GM12878 (cell line): ENCODE measurements at regions not wholly inside any gene's neighbourhood (a gene's known extent, or its start where the extent isn't known, plus 50 kb on each side); places are given as distances from the start of the nearest gene placed in this dataset.

Experiments used
- ATAC-seq: fragments of 200-7000 bp; cut with Tn5 transposase; 3 replicates; pipeline ENCODE4 v1.9.1; 2020; ENCODE audit warnings: mild to moderate bottlenecking, moderate library complexity
- BruUV-seq: library from RNA; stranded (reverse); fragments of 400-500 nt; replicated peaks from 2 replicates; lab custom pipeline; 2021; lab: Mats Ljungman, UMichigan
- CTCF ChIA-PET: fragments of 300-600 bp; sonication (Branson Sonifier 250); formaldehyde crosslinking; extraction: SDS; loops from one replicate; lab custom pipeline; 2021; ENCODE audit warnings: inconsistent platforms; lab: Yijun Ruan, JAX
- POLR2A ChIA-PET: fragments of 350-600 bp; formaldehyde crosslinking; extraction: SDS; loops from one replicate; lab custom pipeline; 2021; ENCODE audit warnings: inconsistent platforms; lab: Charles Lee
- RAD21 ChIA-PET: fragments of 300-600 bp; sonication (Branson Sonifier 250); formaldehyde crosslinking; loops from one replicate; lab custom pipeline; 2023; ENCODE audit warnings: antibody characterized with exemption; ENCODE audit not compliant: unreplicated experiment; lab: Charles Lee
- SMC1A ChIA-PET: fragments of 300-600 bp; sonication (Branson Sonifier 250); formaldehyde crosslinking; loops from one replicate; lab custom pipeline; 2023; ENCODE audit not compliant: unreplicated experiment, uncharacterized antibody; lab: Charles Lee
- DNase-seq: peaks from one replicate; pipeline ENCODE4 v3.0.0-alpha.2; 2011; ENCODE audit warnings: low read depth, low spot score
- FAIRE-seq: peaks from 3 replicates; lab custom pipeline; 2011; peaks lifted over from hg19 to GRCh38; lab: Jason Lieb, UNC
- H2AFZ ChIP-seq: 2 replicates; pipeline ENCODE4 v1.6.0; 2011; ENCODE audit warnings: low read depth, low read length, control low read depth; ENCODE audit not compliant: control insufficient read depth
- H3K27ac ChIP-seq: 2 replicates; pipeline ENCODE4 v1.5.1; 2011; ENCODE audit warnings: control low read depth; ENCODE audit not compliant: control insufficient read depth, insufficient read depth
- H3K27me3 ChIP-seq, 2 experiments: replicated peaks in 1 of 2; 2 replicates each; pipeline versions ENCODE4 v1.6.0 to v1.6.1; 2011; ENCODE audit warnings: low read length in 1 of 2; ENCODE audit not compliant: control insufficient read depth in 2 of 2, insufficient read depth in 2 of 2
- H3K36me3 ChIP-seq, 2 experiments: 2 replicates each; pipeline ENCODE4 v1.5.1; 2011; ENCODE audit warnings: low read length in 1 of 2; ENCODE audit not compliant: control insufficient read depth in 2 of 2, insufficient read depth in 2 of 2
- H3K4me1 ChIP-seq: 2 replicates; pipeline ENCODE4 v1.6.1; 2011; ENCODE audit warnings: mild to moderate bottlenecking, low read length, moderate library complexity, mixed read lengths; ENCODE audit not compliant: control insufficient read depth, insufficient read depth
- H3K4me2 ChIP-seq: 2 replicates; pipeline ENCODE4 v1.6.0; 2011; ENCODE audit warnings: control low read depth; ENCODE audit not compliant: control insufficient read depth, insufficient read depth
- H3K4me3 ChIP-seq: fragments of 200-600 bp; sonication (generic); 2 replicates; pipeline ENCODE4 v1.5.1; 2016
- H3K79me2 ChIP-seq: 2 replicates; pipeline ENCODE4 v1.6.0; 2011; ENCODE audit warnings: low read length; ENCODE audit not compliant: control insufficient read depth, insufficient read depth
- H3K9ac ChIP-seq: 2 replicates; pipeline ENCODE4 v1.8.0; 2011; ENCODE audit warnings: low read length, control low read depth, mixed read lengths; ENCODE audit not compliant: control insufficient read depth, insufficient read depth
- H3K9me3 ChIP-seq: replicated peaks from 3 replicates; pipeline ENCODE4 v1.5.1; 2011; ENCODE audit warnings: mild to moderate bottlenecking, low read length; ENCODE audit not compliant: control insufficient read depth, insufficient read depth
- H4K20me1 ChIP-seq: 2 replicates; pipeline ENCODE4 v1.6.0; 2011; ENCODE audit not compliant: control insufficient read depth, insufficient read depth
- BACH1 ChIP-seq: fragments of 450-650 bp; IDR thresholded peaks from 2 replicates; pipeline ENCODE4 v1.6.1; 2017; ENCODE audit warnings: mild to moderate bottlenecking, borderline replicate concordance
- GATAD2B ChIP-seq: fragments of 450-650 bp; conservative IDR thresholded peaks from 2 replicates; pipeline ENCODE4 v1.6.1; 2017; ENCODE audit warnings: low read depth, mild to moderate bottlenecking, moderate library complexity
- IRF4 ChIP-seq: IDR thresholded peaks from 2 replicates; pipeline ENCODE4 v1.6.1; 2011; ENCODE audit warnings: low read depth, low read length
- JUND ChIP-seq: IDR thresholded peaks from 2 replicates; pipeline ENCODE4 v1.6.1; 2012; ENCODE audit warnings: low read depth, mild to moderate bottlenecking, low read length, improper control_type of control experiment, moderate library complexity
- MYB ChIP-seq: fragments of 150-350 bp; IDR thresholded peaks from 2 replicates; pipeline ENCODE4 v1.6.1; 2014; ENCODE audit warnings: mild to moderate bottlenecking, low read depth, low read length, borderline replicate concordance
- NR2C1 ChIP-seq: fragments of 450-650 bp; IDR thresholded peaks from 2 replicates; pipeline ENCODE4 v1.6.1; 2017; ENCODE audit warnings: antibody characterized with exemption, mild to moderate bottlenecking, moderate library complexity
- PAX5 ChIP-seq: IDR thresholded peaks from 2 replicates; pipeline ENCODE4 v1.6.1; 2011; ENCODE audit warnings: low read depth, low read length, borderline replicate concordance
- SMAD5 ChIP-seq: IDR thresholded peaks from 2 replicates; pipeline ENCODE4 v1.6.1; 2016; ENCODE audit warnings: antibody characterized with exemption, low read depth
- SMC3 ChIP-seq: IDR thresholded peaks from 2 replicates; pipeline ENCODE4 v1.6.1; 2011; ENCODE audit warnings: low read length, improper control_type of control experiment, borderline replicate concordance
- WGBS: methylation state at CpG from one replicate; pipeline ENCODE4 v1.1.6; 2016; ENCODE audit warnings: low lambda C conversion rate; ENCODE audit not compliant: insufficient replicate concordance, insufficient coverage; ENCODE audit errors: missing lambda C conversion rate; 5-methylcytosine and 5-hydroxymethylcytosine counted together
- in situ Hi-C: fragments of 300-500 bp; cut with MboI; formaldehyde crosslinking; loops from 9 replicates; pipeline ENCODE4 v1.14.3; 2018; ENCODE audit warnings: mixed read lengths
- intact Hi-C: fragments of 100-400 bp; cut with micrococcal nuclease; formaldehyde crosslinking; loops from one replicate; pipeline ENCODE4 v1.14.2; 2022; ENCODE audit not compliant: unreplicated experiment
- TF ChIP-seq, protein P1 (sequence below): IDR thresholded peaks from 2 replicates; pipeline ENCODE4 v1.6.1; 2012; ENCODE audit warnings: low read depth, low read length, improper control_type of control experiment
- TF ChIP-seq, protein P2 (sequence below): fragments of 450-650 bp; IDR thresholded peaks from 2 replicates; pipeline ENCODE4 v1.6.1; 2017; ENCODE audit warnings: mild to moderate bottlenecking, moderate library complexity

DNA sequence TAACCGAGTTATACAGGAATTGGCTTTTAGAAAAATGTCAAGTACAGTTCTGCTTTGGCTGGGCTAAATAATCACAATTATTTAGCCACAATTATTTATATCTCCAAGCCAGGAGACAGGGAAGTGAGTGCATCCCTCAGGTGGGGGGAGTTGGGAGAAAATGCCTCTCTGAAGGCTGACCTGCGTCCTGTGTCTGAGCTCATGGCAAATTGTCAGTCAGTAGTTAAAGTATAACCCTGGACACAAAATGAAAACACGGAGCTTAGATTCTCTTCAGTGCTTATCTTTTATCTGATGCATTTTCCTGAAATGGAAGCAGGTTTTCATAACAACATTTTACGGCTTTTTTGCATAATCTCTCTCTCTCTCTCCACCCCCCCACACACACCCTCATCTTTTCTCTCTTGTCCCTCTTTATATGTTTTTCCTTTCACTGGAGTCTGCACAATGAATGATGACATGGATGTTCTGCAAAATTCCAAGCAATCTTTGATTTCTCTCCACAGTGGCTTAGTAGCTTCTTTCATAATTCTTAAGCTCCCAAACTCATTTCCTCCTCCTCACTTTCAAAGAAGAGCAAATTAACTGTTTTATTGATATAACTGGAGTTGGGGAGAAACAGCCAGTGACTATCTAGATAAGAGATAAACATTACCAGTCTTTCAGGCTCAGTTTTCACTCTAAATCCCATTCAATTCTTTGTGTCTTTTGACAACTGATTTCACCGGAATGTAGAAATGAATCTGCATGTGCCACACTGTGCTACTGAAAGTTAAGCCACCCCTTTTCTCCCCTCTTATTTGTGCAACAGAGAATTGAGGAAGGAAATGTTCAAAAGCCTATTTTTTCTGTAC lies 521.4 kb upstream of the GHITM start:
- Histone ChIP-seq H3K9ac (no peak overlapping the region), H3K4me3 (no peak overlapping the region), H3K27ac (no peak overlapping the region), H2AFZ (no peak overlapping the region), H3K9me3 (no peaks in the 10 kb centered on the region), H3K36me3 (no peaks in the 10 kb centered on the region), H4K20me1 (no peaks in the 10 kb centered on the region), H3K79me2 (no peaks in the 10 kb centered on the region)
- ChIA-PET CTCF (interaction anchor here (0.9 kb wide), 1 partner anchor 30 kb away, joined by 3 read pairs; no protein-coding TSS in a partner anchor), RAD21 (no interaction called here), POLR2A (interaction anchor here (0.6 kb wide), 1 partner anchor 86 kb away, joined by 5 read pairs; no protein-coding TSS in a partner anchor)
- in situ Hi-C loops (no loop called here), intact Hi-C loops (no loop called here)
- no peak for ATAC-seq
- DNase-seq = no peak
- BruUV-seq = no TSS peak
- WGBS = 22% methylated on average over 5 of the region's 5 CpGs
- TF ChIP-seq MYB (no peak), NR2C1 (no peak), BACH1 (no peak), JUND (no peak), SMAD5 (no peak), SMC3 (no peak)
- TF ChIP-seq, all 136 proteins: peak for 0
- Histone ChIP-seq H3K27me3 (no peaks in the 10 kb centered on the region), H3K4me2 (no peak overlapping the region), H3K4me1 (no peaks in the 10 kb centered on the region)
- FAIRE-seq = no peak
- SMC1A ChIA-PET = interaction anchor here (0.6 kb wide), 1 partner anchor 9 kb away, joined by 3 read pairs; no protein-coding TSS in a partner anchor

DNA sequence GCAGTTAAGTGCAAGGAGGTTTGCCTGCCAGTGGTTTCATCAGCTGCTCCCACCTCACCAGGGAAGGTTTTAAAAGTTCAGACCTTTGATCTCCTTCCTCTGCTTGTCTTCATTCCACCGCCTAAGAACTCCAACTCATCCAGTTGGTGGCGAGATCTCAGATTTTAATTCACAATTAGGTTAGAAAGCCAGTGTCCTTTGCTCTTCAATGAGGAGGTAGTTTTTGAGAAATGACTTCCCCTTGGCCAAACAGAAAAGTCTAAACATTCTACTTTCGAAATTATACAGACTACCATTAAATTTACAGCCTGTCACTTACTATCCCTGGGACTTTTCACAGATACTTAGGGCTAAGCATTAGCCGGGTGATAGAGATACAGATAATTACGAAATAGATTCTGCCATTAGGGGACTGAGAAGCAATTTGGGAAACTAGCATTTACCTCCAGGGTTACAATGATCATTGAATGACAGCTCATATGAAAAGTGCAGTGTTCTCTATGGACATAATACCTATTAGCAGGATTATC lies 513.4 kb upstream of the GHITM start:
- no peak overlapping the region for H3K27ac ChIP-seq
- WGBS = 1% methylated on average over 5 of the region's 5 CpGs
- no peak for FAIRE-seq
- TF ChIP-seq, protein P1, sequence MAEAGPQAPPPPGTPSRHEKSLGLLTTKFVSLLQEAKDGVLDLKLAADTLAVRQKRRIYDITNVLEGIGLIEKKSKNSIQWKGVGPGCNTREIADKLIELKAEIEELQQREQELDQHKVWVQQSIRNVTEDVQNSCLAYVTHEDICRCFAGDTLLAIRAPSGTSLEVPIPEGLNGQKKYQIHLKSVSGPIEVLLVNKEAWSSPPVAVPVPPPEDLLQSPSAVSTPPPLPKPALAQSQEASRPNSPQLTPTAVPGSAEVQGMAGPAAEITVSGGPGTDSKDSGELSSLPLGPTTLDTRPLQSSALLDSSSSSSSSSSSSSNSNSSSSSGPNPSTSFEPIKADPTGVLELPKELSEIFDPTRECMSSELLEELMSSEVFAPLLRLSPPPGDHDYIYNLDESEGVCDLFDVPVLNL = no peak
- TF ChIP-seq BACH1 (no peak), GATAD2B (no peak), IRF4 (no peak), PAX5 (no peak)
- TF ChIP-seq, protein P2, sequence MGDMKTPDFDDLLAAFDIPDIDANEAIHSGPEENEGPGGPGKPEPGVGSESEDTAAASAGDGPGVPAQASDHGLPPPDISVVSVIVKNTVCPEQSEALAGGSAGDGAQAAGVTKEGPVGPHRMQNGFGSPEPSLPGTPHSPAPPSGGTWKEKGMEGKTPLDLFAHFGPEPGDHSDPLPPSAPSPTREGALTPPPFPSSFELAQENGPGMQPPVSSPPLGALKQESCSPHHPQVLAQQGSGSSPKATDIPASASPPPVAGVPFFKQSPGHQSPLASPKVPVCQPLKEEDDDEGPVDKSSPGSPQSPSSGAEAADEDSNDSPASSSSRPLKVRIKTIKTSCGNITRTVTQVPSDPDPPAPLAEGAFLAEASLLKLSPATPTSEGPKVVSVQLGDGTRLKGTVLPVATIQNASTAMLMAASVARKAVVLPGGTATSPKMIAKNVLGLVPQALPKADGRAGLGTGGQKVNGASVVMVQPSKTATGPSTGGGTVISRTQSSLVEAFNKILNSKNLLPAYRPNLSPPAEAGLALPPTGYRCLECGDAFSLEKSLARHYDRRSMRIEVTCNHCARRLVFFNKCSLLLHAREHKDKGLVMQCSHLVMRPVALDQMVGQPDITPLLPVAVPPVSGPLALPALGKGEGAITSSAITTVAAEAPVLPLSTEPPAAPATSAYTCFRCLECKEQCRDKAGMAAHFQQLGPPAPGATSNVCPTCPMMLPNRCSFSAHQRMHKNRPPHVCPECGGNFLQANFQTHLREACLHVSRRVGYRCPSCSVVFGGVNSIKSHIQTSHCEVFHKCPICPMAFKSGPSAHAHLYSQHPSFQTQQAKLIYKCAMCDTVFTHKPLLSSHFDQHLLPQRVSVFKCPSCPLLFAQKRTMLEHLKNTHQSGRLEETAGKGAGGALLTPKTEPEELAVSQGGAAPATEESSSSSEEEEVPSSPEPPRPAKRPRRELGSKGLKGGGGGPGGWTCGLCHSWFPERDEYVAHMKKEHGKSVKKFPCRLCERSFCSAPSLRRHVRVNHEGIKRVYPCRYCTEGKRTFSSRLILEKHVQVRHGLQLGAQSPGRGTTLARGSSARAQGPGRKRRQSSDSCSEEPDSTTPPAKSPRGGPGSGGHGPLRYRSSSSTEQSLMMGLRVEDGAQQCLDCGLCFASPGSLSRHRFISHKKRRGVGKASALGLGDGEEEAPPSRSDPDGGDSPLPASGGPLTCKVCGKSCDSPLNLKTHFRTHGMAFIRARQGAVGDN = no peak

More for the DNA sequence above, 513.4 kb upstream of the GHITM start:
- no peak for DNase-seq
- Histone ChIP-seq H3K4me1 (no peaks in the 10 kb centered on the region), H3K79me2 (no peaks in the 10 kb centered on the region), H4K20me1 (no peaks in the 10 kb centered on the region), H3K4me2 (no peak overlapping the region), H3K9ac (no peak overlapping the region), H3K27me3 (no peaks in the 10 kb centered on the region), H3K4me3 (no peak overlapping the region), H2AFZ (no peak overlapping the region), H3K36me3 (no peaks in the 10 kb centered on the region), H3K9me3 (no peaks in the 10 kb centered on the region; the same call in 2 of the 3 replicates)
- ChIA-PET CTCF (no interaction called here), RAD21 (no interaction called here), POLR2A (no interaction called here), SMC1A (no interaction called here)
- BruUV-seq = no TSS peak
- intact Hi-C loops (no loop called here), in situ Hi-C loops (no loop called here)
- no peak for ATAC-seq
